Naive thymus-derived CD8-positive, alpha-beta T cell (primary cell): ENCODE measurements at regions not wholly inside any gene's neighbourhood (a gene's known extent, or its start where the extent isn't known, plus 50 kb on each side); places are given as distances from the start of the nearest gene placed in this dataset.

Experiments
- ATAC-seq, 2 donors: fragments of 150-1000 bp; cut with Tn5 transposase in 1 of 2; sonication (Bioruptor Pico), chemical (Tn5 transposase) in 1 of 2; 1 replicate in 1 of 2; 2 replicates in 1 of 2; pipeline ENCODE4 v1.10.0; 2021; ENCODE audit warnings: mild to moderate bottlenecking in 2 of 2, moderate library complexity in 2 of 2
- POLR2A ChIA-PET: fragments of 350-600 bp; sonication (Branson Sonifier 250); formaldehyde crosslinking; loops from one replicate; lab custom pipeline; 2021; ENCODE audit warnings: antibody characterized with exemption; lab: Charles Lee
- DNase-seq, 10 donors: peaks; one replicate each; pipeline versions ENCODE4 v3.0.0 to v3.0.0-alpha.2; 2020 to 2022
- H3K27ac Mint-ChIP-seq, 10 donors: one replicate each; pipeline ENCODE4 v1.8.0; 2020 to 2022; ENCODE audit warnings: mild to moderate bottlenecking in 10 of 10, mixed read lengths in 10 of 10, moderate library complexity in 4 of 10, inconsistent platforms in 1 of 10
- H3K27me3 Mint-ChIP-seq, 5 donors: one replicate each; pipeline ENCODE4 v1.8.0; 2021 to 2022; ENCODE audit warnings: mixed read lengths in 5 of 5
- H3K36me3 Mint-ChIP-seq, 3 donors: one replicate each; pipeline ENCODE4 v1.8.0; 2020 to 2022; ENCODE audit warnings: mixed read lengths in 3 of 3, mild to moderate bottlenecking in 2 of 3, inconsistent platforms in 1 of 3
- H3K4me1 Mint-ChIP-seq, 4 donors: one replicate each; pipeline ENCODE4 v1.8.0; 2021 to 2022; ENCODE audit warnings: mixed read lengths in 4 of 4
- H3K4me3 Mint-ChIP-seq, 10 donors: one replicate each; pipeline ENCODE4 v1.8.0; 2020 to 2022; ENCODE audit warnings: mild to moderate bottlenecking in 10 of 10, mixed read lengths in 10 of 10, moderate library complexity in 6 of 10, inconsistent platforms in 1 of 10
- H3K9me3 Mint-ChIP-seq, 9 donors: one replicate each; pipeline ENCODE4 v1.8.0; 2020 to 2022; ENCODE audit warnings: mixed read lengths in 9 of 9, mild to moderate bottlenecking in 3 of 9, inconsistent platforms in 1 of 9, moderate library complexity in 1 of 9

DNA sequence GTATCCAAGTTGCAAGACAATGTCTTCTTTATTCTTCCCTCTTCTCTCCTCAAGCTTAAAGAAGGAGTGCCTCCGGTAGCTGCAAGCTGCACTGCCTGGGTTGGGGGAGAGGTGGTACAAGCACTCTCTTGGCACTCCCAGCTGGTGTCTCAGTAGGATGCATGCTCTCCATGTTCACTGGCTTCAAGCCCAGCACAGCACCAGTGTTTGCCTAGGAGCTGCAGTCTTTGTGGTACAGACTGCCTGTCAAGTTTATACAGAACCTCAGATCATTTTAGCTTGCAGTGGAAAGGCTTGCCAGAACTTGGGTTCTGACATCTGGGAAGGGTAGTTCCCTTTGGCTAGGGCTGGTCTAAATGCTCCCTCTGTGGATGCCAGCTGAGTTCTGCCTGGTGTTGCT, 505.6 kb downstream of the MAN2A1 start:
- H3K4me3 Mint-ChIP-seq, result no peak overlapping the region
- no peak overlapping the region for H3K27ac Mint-ChIP-seq
- no peaks in the 10 kb centered on the region for H3K27me3 Mint-ChIP-seq
- peaks cover 0 to 17% (median 4%) of the 10 kb centered on the region in 9 donors for H3K9me3 Mint-ChIP-seq
- peaks cover 2 to 8% (median 5%) of the 10 kb centered on the region in 3 donors for H3K36me3 Mint-ChIP-seq
- H3K4me1 Mint-ChIP-seq, result no peaks in the 10 kb centered on the region
- POLR2A ChIA-PET, result no interaction called here
- DNase-seq, result no peak
- no peak for ATAC-seq

DNA sequence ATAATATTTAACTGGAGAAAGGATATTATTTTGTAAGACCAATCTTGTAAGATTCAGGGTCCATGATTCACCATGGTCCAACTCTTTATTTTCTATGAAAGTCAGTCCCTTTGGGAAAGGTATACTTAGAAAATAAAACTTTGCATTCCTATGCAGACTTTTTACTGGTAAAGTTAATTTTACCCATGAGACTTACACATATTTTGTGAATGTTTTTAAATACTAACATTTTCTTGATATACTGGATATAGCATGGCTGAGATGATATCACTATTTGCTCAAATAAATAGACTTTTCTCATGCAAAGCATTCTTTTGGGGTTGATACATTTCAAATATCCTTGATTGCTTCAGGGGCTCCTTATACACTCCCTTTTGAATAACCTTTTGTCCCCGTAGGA, 512.1 kb downstream of the MAN2A1 start:
- Mint-ChIP-seq H3K4me3 (no peak overlapping the region), H3K36me3 (peaks cover 0 to 11% (median 8%) of the 10 kb centered on the region in 3 donors)

GRCh38 chr5:110203661-110204060, 513.9 kb downstream of the MAN2A1 start:
- H3K4me3 Mint-ChIP-seq, result no peak overlapping the region
- peaks cover 0 to 21% (median 5%) of the 10 kb centered on the region in 9 donors for H3K9me3 Mint-ChIP-seq
- no peak overlapping the region for H3K27ac Mint-ChIP-seq
- DNase-seq (no peak), ATAC-seq (no peak)
- H3K27me3 Mint-ChIP-seq, result no peaks in the 10 kb centered on the region
- POLR2A ChIA-PET, result no interaction called here
- H3K36me3 Mint-ChIP-seq, result peaks cover 0 to 11% (median 9%) of the 10 kb centered on the region in 3 donors
- no peaks in the 10 kb centered on the region for H3K4me1 Mint-ChIP-seq

More for the DNA sequence above, 512.1 kb downstream of the MAN2A1 start:
- no peaks in the 10 kb centered on the region for H3K27me3 Mint-ChIP-seq
- H3K4me1 Mint-ChIP-seq, result no peaks in the 10 kb centered on the region
- no peak overlapping the region for H3K27ac Mint-ChIP-seq
- no peak for ATAC-seq
- POLR2A ChIA-PET, result no interaction called here
- peaks cover 0 to 13% (median 2%) of the 10 kb centered on the region in 9 donors for H3K9me3 Mint-ChIP-seq
- DNase-seq, result no peak

DNA sequence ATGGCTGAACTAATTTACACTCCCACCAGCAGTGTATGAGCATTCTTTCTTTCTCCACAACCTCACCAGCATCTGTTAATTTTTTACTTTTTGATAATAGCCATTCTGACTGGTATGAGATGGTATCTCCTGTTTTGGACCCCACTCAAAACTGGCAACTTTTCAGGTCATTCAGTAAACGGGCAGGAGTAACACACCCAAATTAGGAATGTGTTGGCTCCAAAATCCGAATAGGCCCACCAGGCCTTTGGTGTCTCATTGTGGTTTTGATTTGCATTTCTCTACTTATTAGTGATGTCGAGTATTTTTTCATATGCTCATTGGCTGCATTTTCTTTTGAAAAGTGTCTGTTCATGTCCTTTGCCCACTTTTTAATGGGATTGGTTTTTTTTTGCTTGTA, 517.1 kb downstream of the TMEM232 start:
- POLR2A ChIA-PET, result no interaction called here
- ATAC-seq, result no peak
- Mint-ChIP-seq H3K36me3 (peaks cover 0 to 20% (median 11%) of the 10 kb centered on the region in 3 donors), H3K4me3 (no peak overlapping the region), H3K4me1 (no peaks in the 10 kb centered on the region), H3K27ac (no peak overlapping the region), H3K27me3 (no peaks in the 10 kb centered on the region), H3K9me3 (peaks cover 0 to 53% (median 22%) of the 10 kb centered on the region in 9 donors)
- DNase-seq, result no peak

DNA sequence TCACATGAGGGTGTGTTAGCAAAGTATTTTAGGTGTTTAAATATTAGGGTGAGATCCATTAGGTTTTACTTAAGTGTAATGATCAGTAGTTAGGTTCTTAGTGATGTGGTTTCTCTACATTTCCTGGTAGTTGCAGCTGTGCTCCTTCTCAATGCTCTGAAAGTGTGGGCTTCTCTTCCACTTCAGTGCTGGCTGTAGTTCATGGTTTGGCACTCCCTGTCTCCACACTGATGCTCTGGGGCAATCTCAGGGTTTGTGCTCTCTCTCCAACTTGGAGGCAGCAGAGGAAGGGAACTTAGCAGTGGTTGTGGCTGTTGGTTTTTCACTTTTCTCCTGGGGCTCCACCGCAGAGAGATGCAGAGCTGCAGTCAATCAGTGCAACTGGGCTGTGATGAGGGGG, 507.5 kb downstream of the TMEM232 start:
- H3K36me3 Mint-ChIP-seq, result peaks cover 7 to 65% (median 49%) of the 10 kb centered on the region in 3 donors
- H3K9me3 Mint-ChIP-seq, result peaks cover 17 to 96% (median 77%) of the 10 kb centered on the region in 9 donors
- H3K27ac Mint-ChIP-seq, result peak overlapping the region in 1 of 10 donors; percentile 38
- peaks cover 0 to 6% (median 2%) of the 10 kb centered on the region in 4 donors for H3K4me1 Mint-ChIP-seq
- POLR2A ChIA-PET, result no interaction called here
- DNase-seq, result no peak
- no peak for ATAC-seq
- H3K4me3 Mint-ChIP-seq, result no peak overlapping the region
- peaks cover 0 to 1% (median 0%) of the 10 kb centered on the region in 5 donors for H3K27me3 Mint-ChIP-seq

DNA sequence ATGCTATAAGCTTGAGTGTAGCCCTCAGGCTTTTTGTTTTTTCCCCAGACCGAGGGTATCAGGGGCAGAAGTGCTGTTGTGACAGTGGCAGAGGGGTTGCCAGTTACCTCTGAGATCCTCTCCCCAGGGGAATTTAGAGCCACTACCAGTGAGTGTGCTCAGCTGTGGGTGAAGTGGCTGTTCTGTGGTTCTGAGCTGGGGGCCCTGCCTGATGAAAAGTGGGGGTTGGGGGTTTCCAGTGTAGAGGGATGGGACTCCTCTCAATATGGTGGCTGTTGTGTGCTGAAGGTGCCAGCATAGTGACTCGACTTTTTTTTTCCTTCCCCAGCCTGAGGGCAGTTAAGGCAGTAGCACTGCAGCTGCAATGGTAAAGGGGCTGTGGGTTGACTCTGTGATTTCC, 506.7 kb downstream of the TMEM232 start:
- DNase-seq, result no peak
- H3K36me3 Mint-ChIP-seq, result peaks cover 7 to 70% (median 53%) of the 10 kb centered on the region in 3 donors
- no peak for ATAC-seq
- POLR2A ChIA-PET, result no interaction called here
- peaks cover 20 to 96% (median 70%) of the 10 kb centered on the region in 9 donors for H3K9me3 Mint-ChIP-seq
- peaks cover 0 to 6% (median 2%) of the 10 kb centered on the region in 4 donors for H3K4me1 Mint-ChIP-seq
- peaks cover 0 to 1% (median 0%) of the 10 kb centered on the region in 5 donors for H3K27me3 Mint-ChIP-seq
- no peak overlapping the region for H3K27ac Mint-ChIP-seq
- no peak overlapping the region for H3K4me3 Mint-ChIP-seq

GRCh38 chr5:110221036-110221435, 505.4 kb downstream of the TMEM232 start:
- Mint-ChIP-seq H3K36me3 (peaks cover 6 to 60% (median 52%) of the 10 kb centered on the region in 3 donors), H3K27me3 (peaks cover 0 to 1% (median 0%) of the 10 kb centered on the region in 5 donors), H3K4me3 (no peak overlapping the region), H3K27ac (no peak overlapping the region), H3K4me1 (peaks cover 0 to 6% (median 2%) of the 10 kb centered on the region in 4 donors), H3K9me3 (peaks cover 13 to 95% (median 57%) of the 10 kb centered on the region in 9 donors)
- DNase-seq (no peak), ATAC-seq (no peak)
- POLR2A ChIA-PET, result no interaction called here

- Mint-ChIP-seq H3K36me3 (peaks cover 2 to 47% (median 35%) of the 10 kb centered on the region in 3 donors), H3K4me1 (peaks cover 0 to 5% (median under 1%) of the 10 kb centered on the region in 4 donors), H3K27ac (no peak overlapping the region), H3K4me3 (no peak overlapping the region), H3K9me3 (peaks cover 15 to 87% (median 49%) of the 10 kb centered on the region in 9 donors), H3K27me3 (peaks cover 0 to 1% (median 0%) of the 10 kb centered on the region in 5 donors)
- DNase-seq (no peak), ATAC-seq (no peak)
- POLR2A ChIA-PET, result no interaction called here
Observed at GRCh38 chr5:110224050-110224449, 502.4 kb downstream of the TMEM232 start.

- Mint-ChIP-seq H3K27me3 (peaks cover 0 to 1% (median 0%) of the 10 kb centered on the region in 5 donors), H3K4me1 (no peaks in the 10 kb centered on the region), H3K4me3 (no peak overlapping the region), H3K27ac (no peak overlapping the region), H3K9me3 (peaks cover 21 to 88% (median 55%) of the 10 kb centered on the region in 9 donors), H3K36me3 (peaks cover 2 to 61% (median 36%) of the 10 kb centered on the region in 3 donors)
- ATAC-seq, result no peak
- POLR2A ChIA-PET, result no interaction called here
- DNase-seq, result no peak
Observed at GRCh38 chr5:110225949-110226348, 500.5 kb downstream of the TMEM232 start.

GRCh38 chr5:110239786-110240185, 486.7 kb downstream of the TMEM232 start:
- H3K27ac Mint-ChIP-seq, result no peak overlapping the region
- H3K36me3 Mint-ChIP-seq, result peaks cover 0 to 7% (median 0%) of the 10 kb centered on the region in 3 donors
- H3K4me1 Mint-ChIP-seq, result peaks cover 0 to 2% (median 0%) of the 10 kb centered on the region in 4 donors
- no peak overlapping the region for H3K4me3 Mint-ChIP-seq
- H3K27me3 Mint-ChIP-seq, result peaks cover 0 to 1% (median 0%) of the 10 kb centered on the region in 5 donors
- ATAC-seq (no peak), DNase-seq (no peak)
- POLR2A ChIA-PET, result no interaction called here
- H3K9me3 Mint-ChIP-seq, result peaks cover 0 to 5% (median 0%) of the 10 kb centered on the region in 9 donors

DNA sequence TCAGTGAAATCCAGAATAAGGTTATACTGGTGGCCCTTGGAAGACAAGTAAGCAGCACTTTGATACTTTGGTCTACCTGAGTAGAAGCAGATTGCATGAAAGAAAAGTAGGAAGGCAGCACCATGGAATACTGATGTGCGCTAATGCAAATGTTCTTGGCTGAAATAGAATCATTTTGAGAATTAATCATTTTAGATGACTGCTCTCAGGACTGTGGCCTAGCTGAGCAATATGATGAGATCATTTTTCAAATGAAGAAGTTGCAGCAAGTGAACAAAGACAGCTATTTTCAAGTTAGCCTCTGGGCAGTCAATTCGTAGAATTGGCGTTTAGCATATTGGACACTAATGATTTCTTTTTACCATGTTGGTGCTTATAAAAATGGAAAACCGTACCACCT, 483.5 kb downstream of the TMEM232 start:
- no peak overlapping the region for H3K4me3 Mint-ChIP-seq
- H3K36me3 Mint-ChIP-seq, result peaks cover 0 to 3% (median 0%) of the 10 kb centered on the region in 3 donors
- H3K27me3 Mint-ChIP-seq, result peaks cover 0 to 1% (median 0%) of the 10 kb centered on the region in 5 donors
- no peak for DNase-seq
- H3K27ac Mint-ChIP-seq, result no peak overlapping the region
- ATAC-seq, result no peak
- peaks cover 0 to 2% (median 0%) of the 10 kb centered on the region in 9 donors for H3K9me3 Mint-ChIP-seq
- POLR2A ChIA-PET, result interaction anchor here (0.5 kb wide), 1 partner anchor 322 kb away, joined by 3 read pairs; no protein-coding TSS in a partner anchor
- peaks cover 0 to 2% (median 0%) of the 10 kb centered on the region in 4 donors for H3K4me1 Mint-ChIP-seq

GRCh38 chr5:110248921-110249320, 477.6 kb downstream of the TMEM232 start:
- no peaks in the 10 kb centered on the region for H3K4me1 Mint-ChIP-seq
- no peaks in the 10 kb centered on the region for H3K27me3 Mint-ChIP-seq
- no peaks in the 10 kb centered on the region for H3K36me3 Mint-ChIP-seq
- H3K4me3 Mint-ChIP-seq, result no peak overlapping the region
- DNase-seq (no peak), ATAC-seq (no peak)
- POLR2A ChIA-PET, result no interaction called here
- no peaks in the 10 kb centered on the region for H3K9me3 Mint-ChIP-seq
- no peak overlapping the region for H3K27ac Mint-ChIP-seq

DNA sequence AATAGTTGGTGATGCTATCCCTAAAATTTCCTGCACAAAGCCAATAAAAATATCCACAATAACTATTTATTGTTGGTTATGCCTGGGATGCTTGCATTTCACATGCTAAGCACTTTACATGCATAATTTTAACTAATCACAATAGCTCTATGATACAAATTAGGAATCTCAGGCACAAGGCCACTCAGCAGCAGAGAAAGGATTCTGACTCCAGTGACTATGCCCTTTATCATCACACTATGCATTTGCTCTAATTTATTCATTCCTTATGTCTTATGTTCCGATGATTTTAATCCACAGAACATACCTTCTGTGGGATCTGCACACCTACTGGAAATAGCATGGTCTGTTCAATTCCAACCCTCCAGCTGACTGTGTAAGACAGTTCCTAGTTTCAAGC, 476.1 kb downstream of the TMEM232 start:
- H3K36me3 Mint-ChIP-seq, result no peaks in the 10 kb centered on the region
- POLR2A ChIA-PET, result no interaction called here
- no peak overlapping the region for H3K4me3 Mint-ChIP-seq
- no peak overlapping the region for H3K27ac Mint-ChIP-seq
- no peaks in the 10 kb centered on the region for H3K4me1 Mint-ChIP-seq
- H3K27me3 Mint-ChIP-seq, result no peaks in the 10 kb centered on the region
- DNase-seq (no peak), ATAC-seq (no peak)
- H3K9me3 Mint-ChIP-seq, result no peaks in the 10 kb centered on the region

DNA sequence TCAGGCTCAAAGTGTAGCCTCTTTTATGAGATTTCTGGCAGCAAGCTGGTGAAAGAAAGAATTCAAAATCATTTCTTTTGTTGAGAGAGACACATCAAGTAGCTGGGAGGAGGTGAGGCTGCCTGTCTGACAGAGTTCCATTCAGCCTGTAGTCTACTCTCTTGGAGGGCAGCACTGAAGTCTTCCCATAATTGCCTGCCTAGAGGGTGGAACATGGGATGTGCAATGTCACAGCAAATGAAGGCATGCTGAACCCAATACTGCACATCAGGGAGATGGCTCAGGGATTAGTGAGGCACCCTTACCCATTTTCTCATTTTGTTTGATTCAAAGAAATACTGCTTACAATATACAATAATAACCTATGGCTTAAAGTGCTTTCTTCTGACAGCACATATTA, 475.7 kb downstream of the TMEM232 start:
- no peak overlapping the region for H3K27ac Mint-ChIP-seq
- no peaks in the 10 kb centered on the region for H3K36me3 Mint-ChIP-seq
- DNase-seq (no peak), ATAC-seq (no peak)
- no peak overlapping the region for H3K4me3 Mint-ChIP-seq
- no peaks in the 10 kb centered on the region for H3K9me3 Mint-ChIP-seq
- H3K27me3 Mint-ChIP-seq, result no peaks in the 10 kb centered on the region
- H3K4me1 Mint-ChIP-seq, result no peaks in the 10 kb centered on the region
- POLR2A ChIA-PET, result no interaction called here
